H9 (cell line): ENCODE measurements at regions not wholly inside any gene's neighbourhood (a gene's known extent, or its start where the extent isn't known, plus 50 kb on each side); places are given as distances from the start of the nearest gene placed in this dataset.

ENCODE experiments used
- DNase-seq: peaks from one replicate; pipeline ENCODE4 v3.0.0-alpha.2; 2017
- H2AFZ ChIP-seq: one replicate; pipeline ENCODE4 v1.6.1; 2013; ENCODE audit warnings: mild to moderate bottlenecking, low read length, control low read depth, moderate library complexity
- H2AK5ac ChIP-seq: 2 replicates; pipeline ENCODE4 v1.6.1; 2013; ENCODE audit warnings: low read length, control low read depth, mixed read lengths; ENCODE audit not compliant: insufficient read length
- H2BK120ac ChIP-seq: one replicate; pipeline ENCODE4 v1.6.1; 2013; ENCODE audit warnings: low read depth, mild to moderate bottlenecking, low read length, control low read depth, inconsistent platforms; ENCODE audit not compliant: poor library complexity, severe bottlenecking
- H2BK12ac ChIP-seq: 2 replicates; pipeline ENCODE4 v1.6.1; 2013; ENCODE audit warnings: low read length, control low read depth, mixed read lengths, low read depth; ENCODE audit not compliant: insufficient read length
- H2BK15ac ChIP-seq: 2 replicates; pipeline ENCODE4 v1.6.1; 2013; ENCODE audit warnings: low read depth, low read length, control low read depth
- H2BK20ac ChIP-seq: one replicate; pipeline ENCODE4 v1.6.1; 2013; ENCODE audit warnings: low read depth, mild to moderate bottlenecking, low read length, control low read depth, inconsistent platforms; ENCODE audit not compliant: poor library complexity, severe bottlenecking
- H2BK5ac ChIP-seq: 2 replicates; pipeline ENCODE4 v1.6.1; 2013; ENCODE audit warnings: low read length, control low read depth, mixed read lengths; ENCODE audit not compliant: insufficient read length
- H3K14ac ChIP-seq: 2 replicates; pipeline ENCODE4 v1.6.1; 2013; ENCODE audit warnings: low read length, control low read depth; ENCODE audit not compliant: insufficient read depth
- H3K18ac ChIP-seq: 2 replicates; pipeline ENCODE4 v1.6.1; 2013; ENCODE audit warnings: low read depth, mild to moderate bottlenecking, mixed read lengths, low read length, control low read depth; ENCODE audit not compliant: insufficient read length
- H3K23ac ChIP-seq: 2 replicates; pipeline ENCODE4 v1.6.1; 2013; ENCODE audit warnings: low read length, control low read depth, mixed read lengths, low read depth; ENCODE audit not compliant: insufficient read length
- H3K23me2 ChIP-seq: 2 replicates; pipeline ENCODE4 v1.6.1; 2013; ENCODE audit warnings: low read depth, mild to moderate bottlenecking, mixed read lengths, low read length, control low read depth; ENCODE audit not compliant: insufficient read length, poor library complexity, severe bottlenecking
- H3K27ac ChIP-seq: 2 replicates; pipeline ENCODE4 v1.5.1; 2013; ENCODE audit warnings: low read length, control low read depth, mixed read lengths, low read depth; ENCODE audit not compliant: insufficient read length
- H3K27me3 ChIP-seq: 2 replicates; pipeline ENCODE4 v1.6.1; 2013; ENCODE audit warnings: low read length, control low read depth, inconsistent platforms; ENCODE audit not compliant: insufficient read depth
- H3K4ac ChIP-seq: 2 replicates; pipeline ENCODE4 v1.6.1; 2013; ENCODE audit warnings: low read depth, mild to moderate bottlenecking, control low read depth, inconsistent platforms, low read length, moderate library complexity
- H3K4me1 ChIP-seq: 2 replicates; pipeline ENCODE4 v1.6.1; 2013; ENCODE audit warnings: low read length, control low read depth, inconsistent platforms; ENCODE audit not compliant: insufficient read depth
- H3K4me2 ChIP-seq: 2 replicates; pipeline ENCODE4 v1.6.1; 2013; ENCODE audit warnings: low read length, control low read depth, mixed read lengths; ENCODE audit not compliant: insufficient read length, insufficient read depth
- H3K56ac ChIP-seq: 2 replicates; pipeline ENCODE4 v1.6.1; 2013; ENCODE audit warnings: low read depth, mild to moderate bottlenecking, mixed read lengths, low read length, control low read depth; ENCODE audit not compliant: insufficient read length
- H3K79me1 ChIP-seq: 2 replicates; pipeline ENCODE4 v1.6.1; 2013; ENCODE audit warnings: low read depth, mild to moderate bottlenecking, moderate library complexity, low read length, control low read depth, inconsistent platforms; ENCODE audit not compliant: insufficient read depth, poor library complexity, severe bottlenecking
- H3K79me2 ChIP-seq: 2 replicates; pipeline ENCODE4 v1.6.1; 2013; ENCODE audit warnings: low read length, control low read depth, inconsistent platforms; ENCODE audit not compliant: insufficient read depth
- H3K9ac ChIP-seq: 2 replicates; pipeline ENCODE4 v1.6.1; 2013; ENCODE audit warnings: low read length, control low read depth, mixed read lengths; ENCODE audit not compliant: insufficient read length; ENCODE audit errors: extremely low read depth
- H3K9me3 ChIP-seq: one replicate; pipeline ENCODE4 v1.6.1; 2013; ENCODE audit warnings: low read depth, low read length, inconsistent platforms; ENCODE audit not compliant: control insufficient read depth
- H3T11ph ChIP-seq: one replicate; pipeline ENCODE4 v1.6.1; 2013; ENCODE audit warnings: mild to moderate bottlenecking, low read length, control low read depth, inconsistent platforms
- H4K20me1 ChIP-seq: one replicate; pipeline ENCODE4 v1.6.1; 2013; ENCODE audit not compliant: control insufficient read depth, insufficient read length, insufficient read depth
- H4K5ac ChIP-seq: 2 replicates; pipeline ENCODE4 v1.6.1; 2013; ENCODE audit warnings: low read depth, mild to moderate bottlenecking, mixed read lengths, low read length, control low read depth; ENCODE audit not compliant: insufficient read length
- H4K8ac ChIP-seq: replicated peaks from 2 replicates; pipeline ENCODE4 v1.6.1; 2013; ENCODE audit warnings: low read length, control low read depth, mixed read lengths, low read depth; ENCODE audit not compliant: insufficient read length
- H4K91ac ChIP-seq: 2 replicates; pipeline ENCODE4 v1.6.1; 2013; ENCODE audit warnings: low read depth, mild to moderate bottlenecking, moderate library complexity, mixed read lengths, low read length, control low read depth; ENCODE audit not compliant: insufficient read length
- H3K27ac Mint-ChIP-seq, 3 experiments: 2 replicates in 2 of 3; 3 replicates in 1 of 3; pipeline ENCODE4 v1.8.0; 2020 to 2021; ENCODE audit warnings: mixed read lengths in 3 of 3, mild to moderate bottlenecking in 1 of 3, moderate library complexity in 1 of 3
- H3K27me3 Mint-ChIP-seq: 2 replicates; pipeline ENCODE4 v1.8.0; 2021; ENCODE audit warnings: low read depth, mild to moderate bottlenecking, moderate library complexity, mixed read lengths
- H3K36me3 Mint-ChIP-seq, 3 experiments: 2 replicates in 2 of 3; 3 replicates in 1 of 3; pipeline ENCODE4 v1.8.0; 2020 to 2021; ENCODE audit warnings: low read depth in 3 of 3, mixed read lengths in 3 of 3; ENCODE audit not compliant: insufficient read depth in 1 of 3
- H3K4me1 Mint-ChIP-seq, 2 experiments: 2 replicates each; pipeline ENCODE4 v1.8.0; 2020; ENCODE audit warnings: mixed read lengths in 2 of 2
- H3K4me3 Mint-ChIP-seq, 2 experiments: 2 replicates in 1 of 2; 3 replicates in 1 of 2; pipeline ENCODE4 v1.8.0; 2020 to 2021; ENCODE audit warnings: mild to moderate bottlenecking in 2 of 2, mixed read lengths in 2 of 2, moderate library complexity in 1 of 2
- H3K9me3 Mint-ChIP-seq, 2 experiments: 2 replicates in 1 of 2; 3 replicates in 1 of 2; pipeline ENCODE4 v1.8.0; 2020; ENCODE audit warnings: mild to moderate bottlenecking in 2 of 2, mixed read lengths in 2 of 2, moderate library complexity in 1 of 2
- CTCF ChIP-seq: fragments of 200-600 bp; sonication (generic); conservative IDR thresholded peaks from 3 replicates; pipeline ENCODE4 v1.8.0; 2021; ENCODE audit warnings: antibody characterized with exemption, mild to moderate bottlenecking
- WGBS: extraction: QIAGEN DNeasy Blood & Tissue Kit; methylation state at CpG from one replicate; pipeline ENCODE4 v1.1.7; 2013; ENCODE audit warnings: missing lambda C conversion rate, low lambda C conversion rate, mixed read lengths; ENCODE audit not compliant: insufficient read length; ENCODE audit errors: extremely low coverage; 5-methylcytosine and 5-hydroxymethylcytosine counted together

- Histone ChIP-seq H2AFZ (no peak overlapping the region), H3K56ac (no peak overlapping the region), H3T11ph (no peak overlapping the region), H2BK12ac (no peak overlapping the region), H3K23ac (no peak overlapping the region), H3K14ac (no peak overlapping the region), H3K4me2 (no peak overlapping the region), H4K8ac (no peak overlapping the region), H3K27me3 (no peaks in the 10 kb centered on the region), H3K23me2 (no peaks in the 10 kb centered on the region), H3K79me2 (no peaks in the 10 kb centered on the region), H2BK20ac (no peak overlapping the region), H2BK5ac (no peak overlapping the region), H4K91ac (no peak overlapping the region), H2AK5ac (no peak overlapping the region), H2BK15ac (no peak overlapping the region), H2BK120ac (no peak overlapping the region), H4K20me1 (no peaks in the 10 kb centered on the region), H3K9ac (no peak overlapping the region), H3K9me3 (no peaks in the 10 kb centered on the region), H3K18ac (no peak overlapping the region), H3K4me1 (no peaks in the 10 kb centered on the region), H3K4ac (no peak overlapping the region), H3K79me1 (no peaks in the 10 kb centered on the region), H4K5ac (no peak overlapping the region), H3K27ac (no peak overlapping the region)
- H3K27me3 Mint-ChIP-seq: no peaks in the 10 kb centered on the region
- WGBS: no CpG with 5 or more reads among the region's 2 CpGs
- no peak overlapping the region for H3K27ac Mint-ChIP-seq
- no peak for TF ChIP-seq CTCF
- H3K4me3 Mint-ChIP-seq: no peak overlapping the region
- no peaks in the 10 kb centered on the region for H3K4me1 Mint-ChIP-seq
- H3K9me3 Mint-ChIP-seq: peaks cover 0 to 4% of the 10 kb centered on the region in 2 experiments; a peak in 1 of 5 replicates
- peaks cover 0 to 4% (median 2%) of the 10 kb centered on the region in 3 experiments; a peak in 4 of 7 replicates for H3K36me3 Mint-ChIP-seq
- DNase-seq: no peak
Measured at GRCh38 chr18:39435209-39435608, 1869.6 kb upstream of the CELF4 start.
